Mesenchymal stem cell (in vitro differentiated cells and primary cell): ENCODE measurements at regions not wholly inside any gene's neighbourhood (a gene's known extent, or its start where the extent isn't known, plus 50 kb on each side); places are given as distances from the start of the nearest gene placed in this dataset.

Experiments used
- DNase-seq: peaks from one replicate; pipeline ENCODE4 v3.0.0-alpha.2; 2013
- H2AFZ ChIP-seq: one replicate; pipeline ENCODE4 v1.6.1; 2013; ENCODE audit warnings: low read depth, mild to moderate bottlenecking, control low read depth, inconsistent platforms, low read length, moderate library complexity
- H2AK5ac ChIP-seq: 2 replicates; pipeline ENCODE4 v1.6.1; 2013; ENCODE audit warnings: low read length, moderate library complexity, mild to moderate bottlenecking, inconsistent platforms; ENCODE audit not compliant: severe bottlenecking
- H2BK120ac ChIP-seq: one replicate; pipeline ENCODE4 v1.6.1; 2013; ENCODE audit warnings: low read depth, mild to moderate bottlenecking, inconsistent platforms, low read length, moderate library complexity
- H2BK12ac ChIP-seq, 2 experiments: one replicate each; pipeline ENCODE4 v1.6.1; 2013; ENCODE audit warnings: inconsistent platforms in 2 of 2, low read length in 2 of 2, mild to moderate bottlenecking in 2 of 2, moderate library complexity in 2 of 2, control low read depth in 1 of 2
- H2BK15ac ChIP-seq: one replicate; pipeline ENCODE4 v1.6.1; 2013; ENCODE audit warnings: mild to moderate bottlenecking, low read depth, inconsistent platforms; ENCODE audit not compliant: poor library complexity, severe bottlenecking
- H2BK5ac ChIP-seq: 2 replicates; pipeline ENCODE4 v1.6.1; 2013; ENCODE audit warnings: low read depth, mild to moderate bottlenecking, low read length, control low read depth, inconsistent platforms; ENCODE audit not compliant: poor library complexity, severe bottlenecking
- H3K14ac ChIP-seq, 2 experiments: one replicate each; pipeline ENCODE4 v1.6.1; 2013; ENCODE audit warnings: inconsistent platforms in 2 of 2, low read length in 2 of 2, control low read depth in 1 of 2, mild to moderate bottlenecking in 1 of 2, moderate library complexity in 1 of 2
- H3K18ac ChIP-seq, 2 experiments: one replicate each; pipeline ENCODE4 v1.6.1; 2013; ENCODE audit warnings: inconsistent platforms in 2 of 2, low read length in 2 of 2, control low read depth in 1 of 2, low read depth in 1 of 2, mild to moderate bottlenecking in 1 of 2
- H3K23ac ChIP-seq, 2 experiments: one replicate each; pipeline ENCODE4 v1.6.1; 2013; ENCODE audit warnings: inconsistent platforms in 2 of 2, low read length in 2 of 2, mild to moderate bottlenecking in 2 of 2, moderate library complexity in 2 of 2, control low read depth in 1 of 2
- H3K27ac ChIP-seq: 2 replicates; pipeline ENCODE4 v1.5.1; 2013; ENCODE audit warnings: mild to moderate bottlenecking, moderate library complexity, low read length, control low read depth, inconsistent platforms; ENCODE audit not compliant: poor library complexity, severe bottlenecking
- H3K27me3 ChIP-seq, 2 experiments: 2 replicates each; pipeline versions ENCODE4 v1.6.1 to v1.7.0; 2013; ENCODE audit warnings: low read length in 2 of 2, mild to moderate bottlenecking in 2 of 2, moderate library complexity in 2 of 2, control low read depth in 1 of 2, inconsistent platforms in 1 of 2; ENCODE audit not compliant: control insufficient read depth in 1 of 2, insufficient read depth in 1 of 2
- H3K36me3 ChIP-seq, 2 experiments: 2 replicates each; pipeline versions ENCODE4 v1.6.1 to v1.7.0; 2013; ENCODE audit warnings: low read length in 2 of 2, control low read depth in 1 of 2, inconsistent platforms in 1 of 2, low read depth in 1 of 2, mild to moderate bottlenecking in 1 of 2; ENCODE audit not compliant: insufficient read depth in 2 of 2, control insufficient read depth in 1 of 2
- H3K4ac ChIP-seq, 2 experiments: one replicate each; pipeline ENCODE4 v1.6.1; 2013; ENCODE audit warnings: inconsistent platforms in 2 of 2, low read length in 2 of 2, mild to moderate bottlenecking in 2 of 2, moderate library complexity in 2 of 2, control low read depth in 1 of 2, low read depth in 1 of 2
- H3K4me1 ChIP-seq: 2 replicates; pipeline ENCODE4 v1.6.1; 2013; ENCODE audit warnings: low read depth, low read length, control low read depth; ENCODE audit not compliant: control insufficient read depth, insufficient read depth
- H3K4me2 ChIP-seq: 2 replicates; pipeline ENCODE4 v1.6.1; 2013; ENCODE audit warnings: low read length, mild to moderate bottlenecking, inconsistent platforms; ENCODE audit not compliant: poor library complexity, severe bottlenecking
- H3K4me3 ChIP-seq, 2 experiments: 2 replicates each; pipeline versions ENCODE4 v1.5.1 to v1.7.0; 2013; ENCODE audit warnings: low read length in 2 of 2, mild to moderate bottlenecking in 2 of 2, control low read depth in 1 of 2, low read depth in 1 of 2; ENCODE audit not compliant: insufficient read depth in 1 of 2
- H3K79me1 ChIP-seq: replicated peaks from 2 replicates; pipeline ENCODE4 v1.6.1; 2013; ENCODE audit warnings: mild to moderate bottlenecking, control low read depth, low read length, inconsistent platforms; ENCODE audit not compliant: poor library complexity, severe bottlenecking
- H3K9ac ChIP-seq: 2 replicates; pipeline ENCODE4 v1.7.0; 2013; ENCODE audit warnings: mild to moderate bottlenecking, low read length, moderate library complexity
- H3K9me3 ChIP-seq: 2 replicates; pipeline ENCODE4 v1.7.0; 2013; ENCODE audit warnings: mild to moderate bottlenecking, low read length; ENCODE audit not compliant: control insufficient read depth
- H4K8ac ChIP-seq: one replicate; pipeline ENCODE4 v1.6.1; 2013; ENCODE audit warnings: inconsistent platforms, mild to moderate bottlenecking, low read length, moderate library complexity
- H4K91ac ChIP-seq: one replicate; pipeline ENCODE4 v1.6.1; 2013; ENCODE audit warnings: mild to moderate bottlenecking, low read length, inconsistent platforms
- WGBS: methylation state at CpG from one replicate; pipeline ENCODE4 v1.1.7; 2013; ENCODE audit warnings: mixed read lengths; 5-methylcytosine and 5-hydroxymethylcytosine counted together

- no peaks in the 10 kb centered on the region for H3K36me3 ChIP-seq
- no peak overlapping the region for H2BK5ac ChIP-seq
- H3K4me2 ChIP-seq = no peak overlapping the region
- no peak overlapping the region for H2AFZ ChIP-seq
- H2BK120ac ChIP-seq = no peak overlapping the region
- no peaks in the 10 kb centered on the region for H3K4me1 ChIP-seq
- no peak for DNase-seq
- no peak overlapping the region for H3K9ac ChIP-seq
- no peak overlapping the region for H2AK5ac ChIP-seq
- no peaks in the 10 kb centered on the region for H3K9me3 ChIP-seq
- H3K4me3 ChIP-seq = no peak overlapping the region
- H2BK12ac ChIP-seq = no peak overlapping the region
- H3K79me1 ChIP-seq = no peaks in the 10 kb centered on the region
- H2BK15ac ChIP-seq = no peak overlapping the region
- no peak overlapping the region for H4K91ac ChIP-seq
- peaks cover 13 to 21% of the 10 kb centered on the region in 2 experiments for H3K27me3 ChIP-seq
- no peak overlapping the region for H3K14ac ChIP-seq
- WGBS = 60% methylated on average over 1 of the region's 2 CpGs
- no peak overlapping the region for H3K27ac ChIP-seq
- H3K4ac ChIP-seq = no peak overlapping the region
- H3K18ac ChIP-seq = no peak overlapping the region
- no peak overlapping the region for H3K23ac ChIP-seq
- H4K8ac ChIP-seq = no peak overlapping the region
Observed at GRCh38 chr2:38495880-38496279, 106.8 kb downstream of the HNRNPLL start.

GRCh38 chr2:38494394-38494793, 108.3 kb downstream of the HNRNPLL start:
- no peak overlapping the region for H2BK12ac ChIP-seq
- no peak overlapping the region for H3K4ac ChIP-seq
- H3K14ac ChIP-seq = no peak overlapping the region
- no peak overlapping the region for H2BK5ac ChIP-seq
- no peak overlapping the region for H3K27ac ChIP-seq
- H2BK15ac ChIP-seq = no peak overlapping the region
- no peaks in the 10 kb centered on the region for H3K36me3 ChIP-seq
- H3K9ac ChIP-seq = no peak overlapping the region
- H3K79me1 ChIP-seq = no peaks in the 10 kb centered on the region
- no peak overlapping the region for H3K23ac ChIP-seq
- H2AK5ac ChIP-seq = no peak overlapping the region
- no peak overlapping the region for H3K18ac ChIP-seq
- 83% methylated on average over 5 of the region's 5 CpGs for WGBS
- no peaks in the 10 kb centered on the region for H3K4me1 ChIP-seq
- H2BK120ac ChIP-seq = no peak overlapping the region
- no peak overlapping the region for H4K8ac ChIP-seq
- H4K91ac ChIP-seq = no peak overlapping the region
- no peak overlapping the region for H3K4me2 ChIP-seq
- no peak for DNase-seq
- H2AFZ ChIP-seq = no peak overlapping the region
- H3K9me3 ChIP-seq = no peaks in the 10 kb centered on the region
- no peak overlapping the region for H3K4me3 ChIP-seq
- H3K27me3 ChIP-seq = peaks cover 12 to 15% of the 10 kb centered on the region in 2 experiments

GRCh38 chr2:38492042-38492615, 110.6 kb downstream of the HNRNPLL start:
- no peak overlapping the region for H3K14ac ChIP-seq
- no peaks in the 10 kb centered on the region for H3K79me1 ChIP-seq
- no peak overlapping the region for H3K4me2 ChIP-seq
- H3K23ac ChIP-seq = no peak overlapping the region
- no peak overlapping the region for H2BK5ac ChIP-seq
- H3K4me3 ChIP-seq = no peak overlapping the region
- H2BK120ac ChIP-seq = no peak overlapping the region
- H3K4ac ChIP-seq = no peak overlapping the region
- H2BK12ac ChIP-seq = no peak overlapping the region
- H3K9ac ChIP-seq = no peak overlapping the region
- no peak for DNase-seq
- H3K36me3 ChIP-seq = no peaks in the 10 kb centered on the region
- no peak overlapping the region for H3K18ac ChIP-seq
- H2AK5ac ChIP-seq = no peak overlapping the region
- no peaks in the 10 kb centered on the region for H3K9me3 ChIP-seq
- H4K8ac ChIP-seq = no peak overlapping the region
- no peak overlapping the region for H2BK15ac ChIP-seq
- H4K91ac ChIP-seq = no peak overlapping the region
- 94% methylated on average over 3 of the region's 3 CpGs for WGBS
- H2AFZ ChIP-seq = no peak overlapping the region
- no peak overlapping the region for H3K27ac ChIP-seq
- H3K4me1 ChIP-seq = no peaks in the 10 kb centered on the region
- peaks cover 11 to 15% of the 10 kb centered on the region in 2 experiments for H3K27me3 ChIP-seq

GRCh38 chr2:38491436-38491835, 111.3 kb downstream of the HNRNPLL start:
- H2BK15ac ChIP-seq = no peak overlapping the region
- H3K27ac ChIP-seq = no peak overlapping the region
- no peak overlapping the region for H3K14ac ChIP-seq
- H3K79me1 ChIP-seq = no peaks in the 10 kb centered on the region
- H3K4me1 ChIP-seq = no peaks in the 10 kb centered on the region
- H3K36me3 ChIP-seq = no peaks in the 10 kb centered on the region
- peaks cover 11 to 15% of the 10 kb centered on the region in 2 experiments for H3K27me3 ChIP-seq
- H3K4me2 ChIP-seq = no peak overlapping the region
- no peaks in the 10 kb centered on the region for H3K9me3 ChIP-seq
- no peak for DNase-seq
- H2BK120ac ChIP-seq = no peak overlapping the region
- no peak overlapping the region for H4K91ac ChIP-seq
- no peak overlapping the region for H2AK5ac ChIP-seq
- no peak overlapping the region for H3K9ac ChIP-seq
- no peak overlapping the region for H3K4me3 ChIP-seq
- no peak overlapping the region for H4K8ac ChIP-seq
- H3K4ac ChIP-seq = no peak overlapping the region
- no peak overlapping the region for H2AFZ ChIP-seq
- no peak overlapping the region for H3K18ac ChIP-seq
- 93% methylated on average over 5 of the region's 5 CpGs for WGBS
- no peak overlapping the region for H3K23ac ChIP-seq
- H2BK5ac ChIP-seq = no peak overlapping the region
- no peak overlapping the region for H2BK12ac ChIP-seq
